Large intestine (tissue), 3 donors: ENCODE measurements at regions not wholly inside any gene's neighbourhood (a gene's known extent, or its start where the extent isn't known, plus 50 kb on each side); places are given as distances from the start of the nearest gene placed in this dataset.

Experiments used
- DNase-seq, 2 donors: peaks; one replicate each; pipeline versions ENCODE4 v3.0.0 to v3.0.0-alpha.2; 2013
- H3K27ac ChIP-seq: one replicate; pipeline ENCODE4 v1.5.1; 2013; ENCODE audit warnings: low read length
- H3K27me3 ChIP-seq: 2 replicates; pipeline ENCODE4 v1.6.1; 2013; ENCODE audit warnings: low read length; ENCODE audit not compliant: control insufficient read depth, insufficient read depth
- H3K36me3 ChIP-seq: 2 replicates; pipeline ENCODE4 v1.6.1; 2013; ENCODE audit warnings: low read length; ENCODE audit not compliant: control insufficient read depth, insufficient read depth
- H3K4me1 ChIP-seq: one replicate; pipeline ENCODE4 v1.6.1; 2013; ENCODE audit warnings: low read length; ENCODE audit not compliant: control insufficient read depth, insufficient read depth
- H3K4me3 ChIP-seq: one replicate; pipeline ENCODE4 v1.5.1; 2013; ENCODE audit warnings: low read length
- H3K9me3 ChIP-seq: one replicate; pipeline ENCODE4 v1.6.1; 2013; ENCODE audit warnings: mild to moderate bottlenecking, low read depth, low read length, moderate library complexity; ENCODE audit not compliant: control insufficient read depth
- WGBS: methylation state at CpG from one replicate; pipeline ENCODE4 v1.1.5; 2013; ENCODE audit warnings: low lambda C conversion rate; ENCODE audit not compliant: insufficient coverage; 5-methylcytosine and 5-hydroxymethylcytosine counted together

DNA sequence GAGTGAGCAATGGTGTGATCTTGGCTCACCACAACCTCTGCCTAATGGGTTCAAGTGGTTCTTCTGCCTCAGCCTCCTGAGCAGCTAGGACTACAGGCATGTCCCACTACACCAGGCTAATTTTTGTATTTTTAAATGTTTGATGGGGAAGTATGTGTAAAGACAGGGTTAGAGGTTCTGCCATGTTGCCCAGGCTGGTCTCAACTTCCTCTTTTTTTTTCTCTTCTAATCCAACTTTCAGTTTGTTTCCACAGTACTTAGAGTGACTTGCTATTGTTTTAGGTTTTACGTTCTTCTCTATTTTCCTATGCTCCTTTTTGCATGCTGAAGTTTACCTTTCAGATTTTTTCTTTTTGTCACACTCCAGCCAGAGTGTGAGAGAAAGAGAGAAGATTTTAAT, 1433.0 kb downstream of the UQCRFS1 start:
- Histone ChIP-seq H3K4me1 (no peaks in the 10 kb centered on the region), H3K27me3 (no peaks in the 10 kb centered on the region), H3K36me3 (no peaks in the 10 kb centered on the region), H3K27ac (no peak overlapping the region), H3K4me3 (no peak overlapping the region), H3K9me3 (peaks cover 15% of the 10 kb centered on the region)
- WGBS = 100% methylated on average over 1 of the region's 1 CpG
- DNase-seq = no peak

GRCh38 chr19:27777726-27778125, 1435.2 kb downstream of the UQCRFS1 start:
- WGBS = 100% methylated on average over 1 of the region's 7 CpGs
- DNase-seq = no peak
- H3K4me3 ChIP-seq = no peak overlapping the region
- H3K9me3 ChIP-seq = peaks cover 20% of the 10 kb centered on the region
- no peak overlapping the region for H3K27ac ChIP-seq
- H3K4me1 ChIP-seq = no peaks in the 10 kb centered on the region
- H3K27me3 ChIP-seq = no peaks in the 10 kb centered on the region
- H3K36me3 ChIP-seq = no peaks in the 10 kb centered on the region

DNA sequence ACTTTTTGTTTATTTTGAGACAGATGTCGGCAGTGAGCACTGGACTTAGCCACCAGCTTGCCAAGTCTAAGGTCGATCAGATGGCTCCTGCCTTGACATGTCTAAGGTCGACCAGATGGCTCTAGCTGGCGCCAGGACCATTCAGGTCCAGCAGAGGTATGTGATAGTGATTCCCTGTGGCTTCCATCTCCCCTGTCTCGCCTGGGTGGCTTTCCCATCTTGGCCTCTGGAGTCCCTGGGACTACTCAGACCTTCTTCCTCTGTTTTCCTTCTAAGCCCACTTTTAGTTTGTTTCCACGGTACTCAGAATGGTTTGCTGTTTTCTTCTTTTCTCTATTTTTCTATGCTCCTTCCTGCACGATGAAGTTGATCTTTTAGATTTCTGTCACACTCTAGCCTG, 1435.7 kb downstream of the UQCRFS1 start:
- DNase-seq = no peak
- H3K27me3 ChIP-seq = no peaks in the 10 kb centered on the region
- no peaks in the 10 kb centered on the region for H3K4me1 ChIP-seq
- no peak overlapping the region for H3K27ac ChIP-seq
- H3K9me3 ChIP-seq = peaks cover 20% of the 10 kb centered on the region
- no peak overlapping the region for H3K4me3 ChIP-seq
- 100% methylated on average over 2 of the region's 7 CpGs for WGBS
- no peaks in the 10 kb centered on the region for H3K36me3 ChIP-seq

GRCh38 chr19:27776524-27776923, 1436.4 kb downstream of the UQCRFS1 start:
- Histone ChIP-seq H3K4me3 (no peak overlapping the region), H3K9me3 (peaks cover 20% of the 10 kb centered on the region), H3K36me3 (no peaks in the 10 kb centered on the region), H3K27me3 (no peaks in the 10 kb centered on the region), H3K4me1 (no peaks in the 10 kb centered on the region), H3K27ac (no peak overlapping the region)
- no peak for DNase-seq
- 92% methylated on average over 2 of the region's 3 CpGs for WGBS

- Histone ChIP-seq H3K27me3 (no peaks in the 10 kb centered on the region), H3K9me3 (peaks cover 20% of the 10 kb centered on the region), H3K27ac (no peak overlapping the region), H3K36me3 (no peaks in the 10 kb centered on the region), H3K4me1 (no peaks in the 10 kb centered on the region), H3K4me3 (no peak overlapping the region)
- DNase-seq = no peak
- 93% methylated on average over 3 of the region's 8 CpGs for WGBS
Measured at GRCh38 chr19:27776020-27776419, 1436.9 kb downstream of the UQCRFS1 start.

DNA sequence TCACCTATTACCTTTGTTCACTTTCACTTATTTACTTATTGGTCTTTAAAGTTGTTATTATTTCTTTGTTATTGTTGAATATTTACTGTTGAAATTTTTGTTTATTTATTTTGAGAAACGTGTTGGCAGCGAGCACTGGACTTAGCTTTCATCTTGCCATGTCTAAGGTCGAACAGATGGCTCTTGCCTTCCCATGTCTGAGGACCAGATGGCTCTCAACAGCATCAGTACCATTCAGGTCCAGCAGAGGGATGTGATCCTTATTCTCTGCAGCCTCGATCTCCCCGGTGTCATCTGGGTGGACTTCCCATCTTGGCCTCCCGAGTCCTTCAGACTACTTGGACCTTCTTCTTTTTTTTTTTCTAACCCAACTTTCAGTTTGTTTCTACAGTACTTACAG, 1437.6 kb downstream of the UQCRFS1 start:
- Histone ChIP-seq H3K9me3 (peaks cover 13% of the 10 kb centered on the region), H3K4me1 (no peaks in the 10 kb centered on the region), H3K27ac (no peak overlapping the region), H3K4me3 (no peak overlapping the region), H3K27me3 (no peaks in the 10 kb centered on the region), H3K36me3 (no peaks in the 10 kb centered on the region)
- DNase-seq = no peak
- 94% methylated on average over 2 of the region's 6 CpGs for WGBS

DNA sequence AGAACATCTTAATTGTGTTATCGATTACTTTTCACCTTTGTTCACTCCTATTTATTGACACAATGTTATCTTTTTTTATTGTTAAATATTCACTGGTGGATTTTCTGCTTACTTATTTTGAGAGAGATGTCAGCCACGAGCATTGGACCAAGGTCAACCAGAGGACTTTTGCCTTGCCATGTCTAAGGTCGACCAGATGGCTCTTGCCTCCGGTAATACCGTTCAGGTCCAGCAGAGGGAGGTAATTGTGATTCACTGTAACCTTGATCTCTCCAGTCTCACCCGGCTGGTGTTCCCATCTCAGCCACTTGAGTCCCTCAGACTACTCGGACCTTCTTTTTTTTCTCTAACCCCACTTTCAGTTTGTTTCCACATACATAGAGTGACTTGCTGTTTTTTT, 1438.1 kb downstream of the UQCRFS1 start:
- Histone ChIP-seq H3K4me1 (no peaks in the 10 kb centered on the region), H3K27ac (no peak overlapping the region), H3K27me3 (no peaks in the 10 kb centered on the region), H3K36me3 (no peaks in the 10 kb centered on the region), H3K9me3 (peaks cover 13% of the 10 kb centered on the region), H3K4me3 (no peak overlapping the region)
- 100% methylated on average over 2 of the region's 7 CpGs for WGBS
- DNase-seq = no peak

- 100% methylated on average over 1 of the region's 10 CpGs for WGBS
- peaks cover 13% of the 10 kb centered on the region for H3K9me3 ChIP-seq
- no peaks in the 10 kb centered on the region for H3K27me3 ChIP-seq
- no peak for DNase-seq
- H3K4me3 ChIP-seq = no peak overlapping the region
- no peak overlapping the region for H3K27ac ChIP-seq
- H3K36me3 ChIP-seq = no peaks in the 10 kb centered on the region
- H3K4me1 ChIP-seq = no peaks in the 10 kb centered on the region
Measured at GRCh38 chr19:27774337-27774736, 1438.6 kb downstream of the UQCRFS1 start.

DNA sequence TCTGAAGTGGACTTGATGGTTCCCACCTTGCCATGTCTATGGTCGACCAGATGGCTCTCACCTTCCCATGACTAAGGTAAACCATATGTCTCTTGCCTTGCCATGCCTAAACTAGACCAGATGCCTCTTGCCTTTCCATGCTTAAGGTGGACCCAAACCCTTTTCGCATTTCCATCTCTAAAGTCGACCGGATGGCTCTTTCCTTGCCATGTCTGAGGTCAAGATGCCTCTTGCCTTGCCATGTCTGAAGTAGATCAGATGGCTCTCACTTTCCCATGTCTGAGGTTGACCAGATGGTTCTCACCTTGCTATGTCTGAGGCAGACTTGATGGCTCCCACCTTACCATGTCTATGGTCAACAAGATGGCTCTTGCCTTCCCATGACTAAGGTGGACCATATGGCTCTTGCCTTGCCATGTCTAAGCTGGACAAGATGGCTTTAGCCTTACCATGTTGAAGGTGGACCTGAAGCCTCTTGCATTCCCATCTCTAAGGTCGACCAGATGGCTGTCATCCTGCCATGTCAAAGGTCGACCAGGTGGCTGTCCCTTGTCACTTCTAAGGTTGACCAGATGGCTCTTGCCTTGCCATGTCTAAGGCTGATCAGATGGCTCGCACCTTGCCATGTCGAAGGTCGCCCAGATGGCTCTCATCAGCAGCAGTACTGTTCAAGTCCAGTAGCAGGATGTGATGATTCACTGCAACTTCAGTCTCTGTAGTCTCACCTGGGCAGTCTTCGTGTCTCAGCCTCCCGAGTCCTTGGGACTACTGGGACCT, 1439.4 kb downstream of the UQCRFS1 start:
- Histone ChIP-seq H3K27ac (no peak overlapping the region), H3K9me3 (peaks cover 13% of the 10 kb centered on the region), H3K4me3 (no peak overlapping the region), H3K36me3 (no peaks in the 10 kb centered on the region), H3K27me3 (no peaks in the 10 kb centered on the region), H3K4me1 (no peaks in the 10 kb centered on the region)
- no CpG with 5 or more reads among the region's 11 CpGs for WGBS
- DNase-seq = no peak

DNA sequence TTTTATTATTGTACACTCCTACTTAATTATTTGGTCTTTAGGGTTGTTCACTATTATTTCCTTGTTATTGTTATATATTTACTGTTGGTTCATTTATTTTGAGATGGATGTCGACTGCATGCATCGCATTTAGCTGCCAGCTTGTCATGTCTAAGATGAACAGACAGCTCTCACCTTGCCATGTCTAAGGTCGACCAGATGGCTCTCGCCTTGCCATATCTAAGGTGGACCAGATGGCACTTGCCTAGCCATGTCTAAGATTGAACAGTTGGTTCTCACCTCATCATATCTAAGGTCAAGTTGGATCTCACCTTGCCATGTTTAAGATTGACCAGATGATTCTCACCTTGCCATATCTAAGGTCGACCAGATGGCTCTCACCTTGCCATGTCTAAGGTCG, 1440.9 kb downstream of the UQCRFS1 start:
- no peaks in the 10 kb centered on the region for H3K36me3 ChIP-seq
- H3K4me1 ChIP-seq = no peaks in the 10 kb centered on the region
- H3K9me3 ChIP-seq = peaks cover 13% of the 10 kb centered on the region
- no peak for DNase-seq
- H3K27ac ChIP-seq = no peak overlapping the region
- WGBS = no CpG with 5 or more reads among the region's 6 CpGs
- no peaks in the 10 kb centered on the region for H3K27me3 ChIP-seq
- no peak overlapping the region for H3K4me3 ChIP-seq

- H3K4me3 ChIP-seq = no peak overlapping the region
- no peak for DNase-seq
- no CpG with 5 or more reads among the region's 5 CpGs for whole genome bisulfite sequencing
- no peaks in the 10 kb centered on the region for H3K36me3 ChIP-seq
- no peaks in the 10 kb centered on the region for H3K4me1 ChIP-seq
- H3K27ac ChIP-seq = no peak overlapping the region
- peaks cover 6% of the 10 kb centered on the region for H3K9me3 ChIP-seq
- H3K27me3 ChIP-seq = no peaks in the 10 kb centered on the region
Measured at GRCh38 chr19:27770095-27770494, 1442.9 kb downstream of the UQCRFS1 start.
